ENCODE measurements at regions not wholly inside any gene's neighbourhood (a gene's known extent, or its start where the extent isn't known, plus 50 kb on each side); places are given as distances from the start of the nearest gene placed in this dataset.

DNA sequence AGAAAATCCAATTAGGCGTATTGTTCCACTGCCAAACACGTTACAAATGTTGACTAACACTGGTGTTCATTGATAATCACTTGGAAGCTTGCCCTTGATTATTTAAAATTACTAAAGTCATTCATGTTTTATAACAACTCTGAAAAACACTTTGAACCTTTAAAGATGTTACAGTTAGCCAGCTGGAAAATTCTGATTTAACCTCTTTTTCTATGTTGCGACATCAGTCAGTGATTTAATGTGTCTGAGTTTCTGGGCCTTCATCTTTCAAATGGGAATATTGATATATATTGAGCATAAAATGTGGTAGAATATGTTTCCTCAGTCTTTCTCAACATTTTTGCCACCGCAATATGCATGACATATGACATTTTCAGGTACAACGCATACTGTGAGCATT lies 274.1 kb upstream of the TENM3 start:
- ChIA-PET CTCF (no interaction called here), POLR2A (no interaction called here)
- no peaks in the 10 kb centered on the region for H3K27me3 Mint-ChIP-seq (ENCODE audit: insufficient read depth, unreplicated experiment)
- BruUV-seq (replicated peaks): no TSS peak
- peaks cover 38% of the 10 kb centered on the region for H3K4me1 Mint-ChIP-seq (ENCODE audit: insufficient read depth, unreplicated experiment)
- intact Hi-C loops (cut with micrococcal nuclease): no loop called here
- no peaks in the 10 kb centered on the region for H3K36me3 Mint-ChIP-seq (ENCODE audit: insufficient read depth, unreplicated experiment)
- TF ChIP-seq, protein P1, sequence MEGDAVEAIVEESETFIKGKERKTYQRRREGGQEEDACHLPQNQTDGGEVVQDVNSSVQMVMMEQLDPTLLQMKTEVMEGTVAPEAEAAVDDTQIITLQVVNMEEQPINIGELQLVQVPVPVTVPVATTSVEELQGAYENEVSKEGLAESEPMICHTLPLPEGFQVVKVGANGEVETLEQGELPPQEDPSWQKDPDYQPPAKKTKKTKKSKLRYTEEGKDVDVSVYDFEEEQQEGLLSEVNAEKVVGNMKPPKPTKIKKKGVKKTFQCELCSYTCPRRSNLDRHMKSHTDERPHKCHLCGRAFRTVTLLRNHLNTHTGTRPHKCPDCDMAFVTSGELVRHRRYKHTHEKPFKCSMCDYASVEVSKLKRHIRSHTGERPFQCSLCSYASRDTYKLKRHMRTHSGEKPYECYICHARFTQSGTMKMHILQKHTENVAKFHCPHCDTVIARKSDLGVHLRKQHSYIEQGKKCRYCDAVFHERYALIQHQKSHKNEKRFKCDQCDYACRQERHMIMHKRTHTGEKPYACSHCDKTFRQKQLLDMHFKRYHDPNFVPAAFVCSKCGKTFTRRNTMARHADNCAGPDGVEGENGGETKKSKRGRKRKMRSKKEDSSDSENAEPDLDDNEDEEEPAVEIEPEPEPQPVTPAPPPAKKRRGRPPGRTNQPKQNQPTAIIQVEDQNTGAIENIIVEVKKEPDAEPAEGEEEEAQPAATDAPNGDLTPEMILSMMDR (IDR thresholded peaks at IDR 0.05; ENCODE audit: unreplicated experiment): no peak
- no peaks in the 10 kb centered on the region for H3K9me3 Mint-ChIP-seq (ENCODE audit: unreplicated experiment)
- no peak overlapping the region for H3K4me3 Mint-ChIP-seq (ENCODE audit: unreplicated experiment)
- H3K27ac Mint-ChIP-seq (ENCODE audit: low read depth, unreplicated experiment): no peak overlapping the region
- DNase-seq (ENCODE audit: unreplicated experiment): no peak

DNA sequence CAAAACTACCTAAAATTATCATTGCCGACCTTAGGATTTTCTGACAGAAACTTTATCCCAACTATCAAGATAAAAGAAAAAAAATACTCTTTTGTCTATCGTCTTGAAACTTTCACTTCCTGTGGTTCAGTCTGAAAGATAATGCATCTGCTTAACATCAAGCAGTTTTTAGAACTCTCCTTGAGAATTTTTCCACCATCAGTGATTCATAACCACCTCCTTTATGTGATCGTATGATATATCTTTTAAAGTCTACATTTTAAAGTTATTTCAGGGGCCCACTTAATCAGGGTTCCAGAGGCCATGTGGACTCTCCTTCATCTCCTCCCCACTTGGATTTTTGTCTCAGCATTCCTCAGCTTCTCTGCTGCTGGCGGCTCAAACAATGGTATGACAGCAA lies 272.8 kb upstream of the TENM3 start:
- H3K36me3 Mint-ChIP-seq (ENCODE audit: insufficient read depth, unreplicated experiment): no peaks in the 10 kb centered on the region
- H3K4me3 Mint-ChIP-seq (ENCODE audit: unreplicated experiment): no peak overlapping the region
- no peak overlapping the region for H3K27ac Mint-ChIP-seq (ENCODE audit: low read depth, unreplicated experiment)
- no peaks in the 10 kb centered on the region for H3K27me3 Mint-ChIP-seq (ENCODE audit: insufficient read depth, unreplicated experiment)
- DNase-seq (ENCODE audit: unreplicated experiment): no peak
- no TSS peak for BruUV-seq (replicated peaks)
- TF ChIP-seq, protein P1 (IDR thresholded peaks at IDR 0.05; ENCODE audit: unreplicated experiment): no peak
- POLR2A ChIA-PET: no interaction called here
- H3K9me3 Mint-ChIP-seq (ENCODE audit: unreplicated experiment): no peaks in the 10 kb centered on the region
- peaks cover 38% of the 10 kb centered on the region for H3K4me1 Mint-ChIP-seq (ENCODE audit: insufficient read depth, unreplicated experiment)
- CTCF ChIA-PET: interaction anchor here (0.6 to 0.9 kb wide), 2 partner anchors 9 to 113 kb away, joined by 3 to 4 read pairs; no protein-coding TSS in a partner anchor
- intact Hi-C loops (cut with micrococcal nuclease): no loop called here

DNA sequence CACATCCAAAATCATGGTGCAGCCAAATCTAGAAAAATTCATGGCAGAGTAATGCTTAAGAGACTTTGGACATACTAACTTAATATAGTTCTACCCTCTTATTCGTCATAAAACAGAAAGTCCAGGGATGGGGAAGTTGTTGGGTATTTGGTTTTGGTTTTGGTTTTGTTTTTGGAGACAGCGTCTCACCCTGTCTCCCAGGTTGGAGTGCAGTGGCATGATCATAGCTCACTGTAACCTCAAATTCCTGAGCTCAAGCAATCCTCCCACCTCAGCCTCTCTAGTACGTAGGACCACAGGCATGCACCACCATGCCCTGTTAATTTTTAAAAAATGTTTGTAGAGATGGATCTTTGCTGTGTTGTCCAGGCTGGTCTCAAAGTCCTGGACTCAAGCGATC lies 271.8 kb upstream of the TENM3 start:
- no TSS peak for BruUV-seq (replicated peaks)
- H3K27me3 Mint-ChIP-seq (ENCODE audit: insufficient read depth, unreplicated experiment): no peaks in the 10 kb centered on the region
- CTCF ChIA-PET: no interaction called here
- no peaks in the 10 kb centered on the region for H3K9me3 Mint-ChIP-seq (ENCODE audit: unreplicated experiment)
- H3K4me1 Mint-ChIP-seq (ENCODE audit: insufficient read depth, unreplicated experiment): peaks cover 28% of the 10 kb centered on the region
- POLR2A ChIA-PET: interaction anchor here (0.5 to 1.7 kb wide), 3 partner anchors 9 to 19 kb away, joined by 4 to 6 read pairs (median 5); no protein-coding TSS in a partner anchor
- no peak for DNase-seq (ENCODE audit: unreplicated experiment)
- no peaks in the 10 kb centered on the region for H3K36me3 Mint-ChIP-seq (ENCODE audit: insufficient read depth, unreplicated experiment)
- H3K4me3 Mint-ChIP-seq (ENCODE audit: unreplicated experiment): no peak overlapping the region
- intact Hi-C loops (cut with micrococcal nuclease): no loop called here
- no peak overlapping the region for H3K27ac Mint-ChIP-seq (ENCODE audit: low read depth, unreplicated experiment)
- TF ChIP-seq, protein P1 (IDR thresholded peaks at IDR 0.05; ENCODE audit: unreplicated experiment): no peak

DNA sequence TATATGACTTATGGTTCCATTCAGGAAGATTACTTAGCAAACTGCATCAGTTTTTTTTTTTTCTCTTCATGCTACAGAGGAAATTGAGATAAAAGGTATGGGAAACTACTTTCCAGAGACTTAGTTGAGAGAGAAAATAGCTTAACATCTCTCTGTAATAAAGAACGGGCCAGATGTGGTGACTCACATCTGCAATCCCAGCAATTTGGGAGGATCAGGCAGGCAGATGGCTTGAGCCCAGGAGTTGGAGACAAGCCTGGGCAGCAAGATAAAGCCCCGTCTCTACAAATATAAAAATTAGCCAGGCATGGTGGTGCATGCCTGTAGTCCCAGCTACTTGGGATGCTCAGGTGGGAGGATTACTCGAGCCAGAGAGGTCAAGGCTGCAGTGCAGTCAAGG lies 271.2 kb upstream of the TENM3 start:
- intact Hi-C loops (cut with micrococcal nuclease): no loop called here
- Mint-ChIP-seq H3K36me3 (ENCODE audit: insufficient read depth, unreplicated experiment) (no peaks in the 10 kb centered on the region), H3K27ac (ENCODE audit: low read depth, unreplicated experiment) (peak overlapping the region; percentile 65), H3K27me3 (ENCODE audit: insufficient read depth, unreplicated experiment) (no peaks in the 10 kb centered on the region), H3K4me1 (ENCODE audit: insufficient read depth, unreplicated experiment) (peaks cover 23% of the 10 kb centered on the region), H3K9me3 (ENCODE audit: unreplicated experiment) (no peaks in the 10 kb centered on the region), H3K4me3 (ENCODE audit: unreplicated experiment) (no peak overlapping the region)
- no peak for DNase-seq (ENCODE audit: unreplicated experiment)
- TF ChIP-seq, protein P1 (IDR thresholded peaks at IDR 0.05; ENCODE audit: unreplicated experiment): no peak
- ChIA-PET CTCF (interaction anchor here (0.6 kb wide), 1 partner anchor 11 kb away, joined by 3 read pairs; no protein-coding TSS in a partner anchor), POLR2A (interaction anchor here (0.5 to 1.7 kb wide), 3 partner anchors 8 to 19 kb away, joined by 4 to 6 read pairs (median 5); no protein-coding TSS in a partner anchor)
- no TSS peak for BruUV-seq (replicated peaks)
